Upper lobe of left lung (tissue), 4 donors: ENCODE measurements at regions not wholly inside any gene's neighbourhood (a gene's known extent, or its start where the extent isn't known, plus 50 kb on each side); places are given as distances from the start of the nearest gene placed in this dataset.

ENCODE experiments used
- EP300 ChIP-seq, 4 donors: sonication (generic); formaldehyde crosslinking; IDR thresholded peaks; one replicate each; pipeline ENCODE4 v1.5.1; 2017; ENCODE audit warnings: antibody characterized with exemption in 4 of 4, control low read depth in 2 of 4
- POLR2A ChIP-seq, 4 donors: fragments of 450-650 bp; IDR thresholded peaks; one replicate each; pipeline ENCODE4 v1.5.1; 2016 to 2017; ENCODE audit warnings: antibody characterized with exemption in 4 of 4, mild to moderate bottlenecking in 2 of 4
- TF ChIP-seq, protein P1 (sequence below), 6 experiments: fragments of 450-650 bp in 4 of 6; fragments of 200-600 bp in 2 of 6; sonication (generic) in 2 of 6; IDR thresholded peaks; one replicate each; pipeline ENCODE4 v1.5.1; 2016 to 2019; ENCODE audit warnings: antibody characterized with exemption in 6 of 6

DNA sequence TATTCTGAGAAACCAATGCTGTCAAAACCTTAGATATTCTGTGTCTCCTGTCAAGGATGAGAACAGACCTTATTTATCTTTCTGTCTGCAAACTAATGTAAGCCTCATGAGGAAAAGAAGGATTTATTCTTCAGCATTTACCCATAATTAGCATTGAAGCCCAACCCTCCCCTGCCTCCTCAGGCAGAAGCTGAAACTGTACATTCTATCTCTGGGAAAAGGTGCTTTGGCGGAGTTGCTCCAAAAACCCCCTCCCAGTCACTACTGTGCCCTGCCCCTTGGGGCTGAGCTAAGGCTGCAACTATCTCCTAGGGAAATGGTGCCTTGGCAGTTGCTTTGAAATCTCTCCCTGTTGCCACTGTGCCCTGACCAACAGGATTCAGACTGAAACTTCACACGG is 106.2 kb upstream of the TLR4 start:
- TF ChIP-seq, protein P1, sequence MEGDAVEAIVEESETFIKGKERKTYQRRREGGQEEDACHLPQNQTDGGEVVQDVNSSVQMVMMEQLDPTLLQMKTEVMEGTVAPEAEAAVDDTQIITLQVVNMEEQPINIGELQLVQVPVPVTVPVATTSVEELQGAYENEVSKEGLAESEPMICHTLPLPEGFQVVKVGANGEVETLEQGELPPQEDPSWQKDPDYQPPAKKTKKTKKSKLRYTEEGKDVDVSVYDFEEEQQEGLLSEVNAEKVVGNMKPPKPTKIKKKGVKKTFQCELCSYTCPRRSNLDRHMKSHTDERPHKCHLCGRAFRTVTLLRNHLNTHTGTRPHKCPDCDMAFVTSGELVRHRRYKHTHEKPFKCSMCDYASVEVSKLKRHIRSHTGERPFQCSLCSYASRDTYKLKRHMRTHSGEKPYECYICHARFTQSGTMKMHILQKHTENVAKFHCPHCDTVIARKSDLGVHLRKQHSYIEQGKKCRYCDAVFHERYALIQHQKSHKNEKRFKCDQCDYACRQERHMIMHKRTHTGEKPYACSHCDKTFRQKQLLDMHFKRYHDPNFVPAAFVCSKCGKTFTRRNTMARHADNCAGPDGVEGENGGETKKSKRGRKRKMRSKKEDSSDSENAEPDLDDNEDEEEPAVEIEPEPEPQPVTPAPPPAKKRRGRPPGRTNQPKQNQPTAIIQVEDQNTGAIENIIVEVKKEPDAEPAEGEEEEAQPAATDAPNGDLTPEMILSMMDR (IDR thresholded peaks at IDR 0.05) = no peak
- TF ChIP-seq POLR2A (IDR thresholded peaks at IDR 0.05) = no peak
- no peak for TF ChIP-seq EP300 (IDR thresholded peaks at IDR 0.05)
